ENCODE measurements at regions not wholly inside any gene's neighbourhood (a gene's known extent, or its start where the extent isn't known, plus 50 kb on each side); places are given as distances from the start of the nearest gene placed in this dataset.
A peak's percentile ranks its signal among the peaks of the same experiment; 100 is the strongest.

DNA sequence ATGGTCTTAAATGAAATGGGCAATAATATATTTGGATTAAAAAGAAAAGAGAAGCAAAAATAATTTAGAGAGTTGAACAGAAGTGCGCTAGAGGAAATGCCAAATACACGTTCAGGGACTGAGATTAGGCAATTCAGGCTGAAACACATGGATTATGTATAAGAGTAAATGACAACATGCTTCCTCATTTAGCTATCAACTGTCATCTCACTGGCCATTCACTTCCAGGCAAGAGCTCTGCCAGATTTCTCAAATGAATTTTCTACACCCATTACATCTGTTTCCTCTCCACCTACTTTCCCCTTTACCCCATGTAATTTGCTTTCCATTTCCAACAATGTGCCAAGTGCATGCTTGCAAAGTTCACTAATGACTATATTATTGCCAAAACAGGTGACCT, 582.4 kb downstream of the LTN1 start:
- Histone ChIP-seq H3K4me1 (ENCODE audit: low read depth) (peaks cover under 1% of the 10 kb centered on the region), H3K9me3 (ENCODE audit: low read depth) (no peaks in the 10 kb centered on the region), H3K27me3 (no peaks in the 10 kb centered on the region), H3K27ac (no peak overlapping the region), H3K4me3 (no peak overlapping the region), H3K36me3 (no peaks in the 10 kb centered on the region)
- peak in 1 of 2 donors; percentile 63 for DNase-seq (ENCODE audit: low read depth in 1 of 2, low spot score in 1 of 2)
- TF ChIP-seq, protein P1, sequence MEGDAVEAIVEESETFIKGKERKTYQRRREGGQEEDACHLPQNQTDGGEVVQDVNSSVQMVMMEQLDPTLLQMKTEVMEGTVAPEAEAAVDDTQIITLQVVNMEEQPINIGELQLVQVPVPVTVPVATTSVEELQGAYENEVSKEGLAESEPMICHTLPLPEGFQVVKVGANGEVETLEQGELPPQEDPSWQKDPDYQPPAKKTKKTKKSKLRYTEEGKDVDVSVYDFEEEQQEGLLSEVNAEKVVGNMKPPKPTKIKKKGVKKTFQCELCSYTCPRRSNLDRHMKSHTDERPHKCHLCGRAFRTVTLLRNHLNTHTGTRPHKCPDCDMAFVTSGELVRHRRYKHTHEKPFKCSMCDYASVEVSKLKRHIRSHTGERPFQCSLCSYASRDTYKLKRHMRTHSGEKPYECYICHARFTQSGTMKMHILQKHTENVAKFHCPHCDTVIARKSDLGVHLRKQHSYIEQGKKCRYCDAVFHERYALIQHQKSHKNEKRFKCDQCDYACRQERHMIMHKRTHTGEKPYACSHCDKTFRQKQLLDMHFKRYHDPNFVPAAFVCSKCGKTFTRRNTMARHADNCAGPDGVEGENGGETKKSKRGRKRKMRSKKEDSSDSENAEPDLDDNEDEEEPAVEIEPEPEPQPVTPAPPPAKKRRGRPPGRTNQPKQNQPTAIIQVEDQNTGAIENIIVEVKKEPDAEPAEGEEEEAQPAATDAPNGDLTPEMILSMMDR (IDR thresholded peaks at IDR 0.05; ENCODE audit: low read depth, low read length), result no peak

DNA sequence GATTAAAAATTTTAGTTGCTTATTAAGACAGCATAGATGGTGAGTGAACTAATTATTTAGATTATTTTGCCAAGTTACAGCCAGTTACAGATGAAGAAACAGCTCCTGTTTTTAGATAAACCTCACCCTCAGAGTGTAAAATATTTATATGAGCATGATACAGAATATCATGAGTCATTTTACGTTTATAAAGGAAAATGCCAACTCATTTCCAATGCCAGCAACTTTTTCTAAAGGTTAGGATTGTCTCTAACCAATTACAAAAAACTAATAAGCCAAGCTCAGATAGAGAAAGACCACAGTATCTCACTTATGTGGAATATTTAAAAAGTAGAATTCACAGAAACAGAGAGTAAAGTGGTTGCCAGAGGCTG, 590.1 kb downstream of the LTN1 start:
- Histone ChIP-seq H3K27me3 (no peaks in the 10 kb centered on the region), H3K9me3 (ENCODE audit: low read depth) (no peaks in the 10 kb centered on the region)

DNA sequence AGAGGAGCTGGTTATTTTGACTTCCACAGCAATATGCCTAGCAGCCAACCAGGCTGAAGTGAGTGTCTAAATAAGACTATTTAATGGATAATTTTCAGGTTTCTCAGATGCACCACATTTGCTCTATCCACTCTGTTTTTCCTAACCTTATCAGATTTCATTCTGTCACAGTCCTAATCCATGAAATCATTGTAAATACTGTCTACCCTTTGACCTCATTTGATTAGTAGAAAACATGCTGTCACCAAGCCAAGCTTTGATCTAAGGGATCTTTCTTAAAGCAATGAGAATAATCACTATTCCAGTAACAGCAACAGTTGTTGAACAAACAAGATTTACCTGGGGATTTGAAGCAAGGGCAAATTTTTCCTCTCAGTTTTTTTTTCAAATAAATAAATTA, 595.6 kb downstream of the LTN1 start:
- no peak for DNase-seq (ENCODE audit: low read depth in 1 of 2, low spot score in 1 of 2)

More for the DNA sequence above, 590.1 kb downstream of the LTN1 start:
- H3K36me3 ChIP-seq, result no peaks in the 10 kb centered on the region
- H3K4me3 ChIP-seq, result no peak overlapping the region
- H3K27ac ChIP-seq, result no peak overlapping the region
- H3K4me1 ChIP-seq (ENCODE audit: low read depth), result peaks cover 16% of the 10 kb centered on the region
- no peak for DNase-seq (ENCODE audit: low read depth in 1 of 2, low spot score in 1 of 2)
- TF ChIP-seq, protein P1 (IDR thresholded peaks at IDR 0.05; ENCODE audit: low read depth, low read length), result no peak

DNA sequence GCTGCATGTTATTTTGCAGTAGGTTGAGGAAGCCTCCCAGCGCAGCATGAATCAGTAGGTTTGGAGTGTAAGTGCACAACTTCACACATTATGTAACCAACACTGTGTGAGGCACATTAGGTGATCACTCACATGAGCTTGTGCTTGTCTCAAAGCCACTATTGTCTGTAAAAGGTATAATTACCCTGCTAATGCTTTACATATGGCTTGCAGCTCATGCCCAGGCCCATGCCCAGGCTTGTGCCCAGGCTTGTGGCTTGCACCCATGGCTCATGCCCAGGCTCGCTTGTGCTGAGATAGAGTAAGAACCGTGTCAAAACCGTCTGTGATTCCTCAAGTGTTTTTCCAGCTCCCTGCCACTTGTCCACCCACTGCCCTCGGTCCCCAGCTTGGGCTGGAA, 596.3 kb downstream of the LTN1 start:
- no peaks in the 10 kb centered on the region for H3K27me3 ChIP-seq
- no peaks in the 10 kb centered on the region for H3K36me3 ChIP-seq
- no peak overlapping the region for H3K27ac ChIP-seq
- TF ChIP-seq, protein P1 (IDR thresholded peaks at IDR 0.05; ENCODE audit: low read depth, low read length), result no peak
- H3K4me1 ChIP-seq (ENCODE audit: low read depth), result peaks cover 5% of the 10 kb centered on the region
- H3K9me3 ChIP-seq (ENCODE audit: low read depth), result no peaks in the 10 kb centered on the region
- no peak for DNase-seq (ENCODE audit: low read depth in 1 of 2, low spot score in 1 of 2)
- H3K4me3 ChIP-seq, result no peak overlapping the region

More for the DNA sequence above, 595.6 kb downstream of the LTN1 start:
- H3K36me3 ChIP-seq, result no peaks in the 10 kb centered on the region
- no peaks in the 10 kb centered on the region for H3K27me3 ChIP-seq
- H3K27ac ChIP-seq, result no peak overlapping the region
- no peaks in the 10 kb centered on the region for H3K9me3 ChIP-seq (ENCODE audit: low read depth)
- TF ChIP-seq, protein P1 (IDR thresholded peaks at IDR 0.05; ENCODE audit: low read depth, low read length), result no peak
- H3K4me1 ChIP-seq (ENCODE audit: low read depth), result peaks cover 5% of the 10 kb centered on the region
- no peak overlapping the region for H3K4me3 ChIP-seq

DNA sequence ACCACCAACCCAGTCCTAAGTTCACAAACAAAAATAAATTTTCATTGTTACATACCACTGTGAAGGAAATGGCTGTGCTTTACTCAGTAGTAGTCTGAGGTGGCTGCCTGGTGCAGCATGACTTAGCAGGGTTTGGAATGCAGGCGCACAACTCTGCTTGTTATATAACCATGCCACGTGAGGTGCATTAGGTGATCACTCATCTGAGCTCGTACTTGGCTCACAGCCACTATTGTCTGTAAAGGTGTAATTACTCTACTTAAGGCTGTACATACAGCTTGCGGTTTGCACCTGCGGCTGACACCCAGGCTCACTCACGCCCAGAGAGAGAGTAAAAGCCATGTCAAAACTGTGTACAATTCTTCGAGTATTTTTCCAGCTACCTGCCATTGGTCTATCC, 599.4 kb downstream of the LTN1 start:
- H3K36me3 ChIP-seq, result no peaks in the 10 kb centered on the region
- peaks cover 5% of the 10 kb centered on the region for H3K4me1 ChIP-seq (ENCODE audit: low read depth)
- no peak for DNase-seq (ENCODE audit: low read depth in 1 of 2, low spot score in 1 of 2)
- TF ChIP-seq, protein P1 (IDR thresholded peaks at IDR 0.05; ENCODE audit: low read depth, low read length), result no peak
- no peaks in the 10 kb centered on the region for H3K27me3 ChIP-seq
- no peak overlapping the region for H3K27ac ChIP-seq
- H3K4me3 ChIP-seq, result no peak overlapping the region
- no peaks in the 10 kb centered on the region for H3K9me3 ChIP-seq (ENCODE audit: low read depth)
